ENCODE measurements at regions not wholly inside any gene's neighbourhood (a gene's known extent, or its start where the extent isn't known, plus 50 kb on each side); places are given as distances from the start of the nearest gene placed in this dataset.

GRCh38 chr10:78805176-78805575, 263.6 kb upstream of the ZMIZ1 start (continued):
- TF ChIP-seq, protein P1, sequence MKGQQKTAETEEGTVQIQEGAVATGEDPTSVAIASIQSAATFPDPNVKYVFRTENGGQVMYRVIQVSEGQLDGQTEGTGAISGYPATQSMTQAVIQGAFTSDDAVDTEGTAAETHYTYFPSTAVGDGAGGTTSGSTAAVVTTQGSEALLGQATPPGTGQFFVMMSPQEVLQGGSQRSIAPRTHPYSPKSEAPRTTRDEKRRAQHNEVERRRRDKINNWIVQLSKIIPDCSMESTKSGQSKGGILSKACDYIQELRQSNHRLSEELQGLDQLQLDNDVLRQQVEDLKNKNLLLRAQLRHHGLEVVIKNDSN (IDR thresholded peaks at IDR 0.05; ENCODE audit: borderline replicate concordance, low read depth), result 0 out of 2 replicates have a peak, but pooled peaks have one; percentile 23
- TF ChIP-seq, protein P2, sequence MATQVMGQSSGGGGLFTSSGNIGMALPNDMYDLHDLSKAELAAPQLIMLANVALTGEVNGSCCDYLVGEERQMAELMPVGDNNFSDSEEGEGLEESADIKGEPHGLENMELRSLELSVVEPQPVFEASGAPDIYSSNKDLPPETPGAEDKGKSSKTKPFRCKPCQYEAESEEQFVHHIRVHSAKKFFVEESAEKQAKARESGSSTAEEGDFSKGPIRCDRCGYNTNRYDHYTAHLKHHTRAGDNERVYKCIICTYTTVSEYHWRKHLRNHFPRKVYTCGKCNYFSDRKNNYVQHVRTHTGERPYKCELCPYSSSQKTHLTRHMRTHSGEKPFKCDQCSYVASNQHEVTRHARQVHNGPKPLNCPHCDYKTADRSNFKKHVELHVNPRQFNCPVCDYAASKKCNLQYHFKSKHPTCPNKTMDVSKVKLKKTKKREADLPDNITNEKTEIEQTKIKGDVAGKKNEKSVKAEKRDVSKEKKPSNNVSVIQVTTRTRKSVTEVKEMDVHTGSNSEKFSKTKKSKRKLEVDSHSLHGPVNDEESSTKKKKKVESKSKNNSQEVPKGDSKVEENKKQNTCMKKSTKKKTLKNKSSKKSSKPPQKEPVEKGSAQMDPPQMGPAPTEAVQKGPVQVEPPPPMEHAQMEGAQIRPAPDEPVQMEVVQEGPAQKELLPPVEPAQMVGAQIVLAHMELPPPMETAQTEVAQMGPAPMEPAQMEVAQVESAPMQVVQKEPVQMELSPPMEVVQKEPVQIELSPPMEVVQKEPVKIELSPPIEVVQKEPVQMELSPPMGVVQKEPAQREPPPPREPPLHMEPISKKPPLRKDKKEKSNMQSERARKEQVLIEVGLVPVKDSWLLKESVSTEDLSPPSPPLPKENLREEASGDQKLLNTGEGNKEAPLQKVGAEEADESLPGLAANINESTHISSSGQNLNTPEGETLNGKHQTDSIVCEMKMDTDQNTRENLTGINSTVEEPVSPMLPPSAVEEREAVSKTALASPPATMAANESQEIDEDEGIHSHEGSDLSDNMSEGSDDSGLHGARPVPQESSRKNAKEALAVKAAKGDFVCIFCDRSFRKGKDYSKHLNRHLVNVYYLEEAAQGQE (IDR thresholded peaks at IDR 0.05; ENCODE audit: low read depth, low read length), result 0 out of 2 replicates have a peak, but pooled peaks have one; percentile 36
- TF ChIP-seq FOXJ3 (CRISPR knock-in tag; IDR thresholded peaks at IDR 0.05), result peak; percentile 86
- TF ChIP-seq MEF2A (IDR thresholded peaks at IDR 0.05; ENCODE audit: borderline replicate concordance, low read depth), result no peak
- no peak for TF ChIP-seq ELF1 (IDR thresholded peaks at IDR 0.05)
- peak; percentile 68 for TF ChIP-seq CHD2 (IDR thresholded peaks at IDR 0.05; ENCODE audit: low read length, partially characterized antibody)
- no peak for TF ChIP-seq USF2 (IDR thresholded peaks at IDR 0.05; ENCODE audit: borderline replicate concordance, low read depth, low read length)
- TF ChIP-seq GATA2 (CRISPR knock-in tag; IDR thresholded peaks at IDR 0.05), result peak; percentile 77
- no peak; the same call in 1 of the 2 replicates for TF ChIP-seq TAF1 (IDR thresholded peaks at IDR 0.05; ENCODE audit: borderline replicate concordance, low read depth, low read length)
- TF ChIP-seq IRF3 (IDR thresholded peaks at IDR 0.05; ENCODE audit: low read depth, low read length), result no peak
- no peak for TF ChIP-seq NRF1 (IDR thresholded peaks at IDR 0.05; ENCODE audit: low read depth, low read length)

- Histone ChIP-seq H4K20me1 (ENCODE audit: insufficient read depth) (no peaks in the 10 kb centered on the region), H3K9me3 (no peaks in the 10 kb centered on the region), H3K27me3 (ENCODE audit: insufficient read depth) (no peaks in the 10 kb centered on the region), H3K9me2 (no peaks in the 10 kb centered on the region), H3K36me3 (replicated peaks in 1 of 2; ENCODE audit: control insufficient read depth in 1 of 2, insufficient read depth in 2 of 2, low read length in 1 of 2) (no peaks in the 10 kb centered on the region), H2AFZ (ENCODE audit: low read depth) (no peak overlapping the region), H3K4me1 (ENCODE audit: control insufficient read depth in 1 of 2, insufficient read depth in 2 of 2, low read depth in 1 of 2, low read length in 1 of 2) (peaks cover 22 to 73% of the 10 kb centered on the region in 2 experiments), H3K9ac (no peak overlapping the region), H3K4me3 (ENCODE audit: low read depth in 2 of 2, low read length in 1 of 2) (no peak overlapping the region), H3K79me2 (ENCODE audit: insufficient read depth) (no peaks in the 10 kb centered on the region), H3K27ac (ENCODE audit: low read depth in 2 of 2, low read length in 1 of 2) (peak overlapping the region in 1 of 2 experiments; percentile 100; a peak in 2 of 4 replicates), H3F3A (replicated peaks; ENCODE audit: insufficient read depth) (peaks cover 17% of the 10 kb centered on the region), H3K4me2 (no peak overlapping the region)
- WGBS (ENCODE audit: low lambda C conversion rate), result 93% methylated on average over 2 of the region's 2 CpGs
- CTCF ChIA-PET, result interaction anchor here (1.0 to 1.4 kb wide), 3 partner anchors 28 to 759 kb away, joined by 3 read pairs; no protein-coding TSS in a partner anchor
- POLR2A ChIA-PET, result interaction anchor here (0.6 to 0.8 kb wide), 2 partner anchors 14 to 260 kb away, joined by 3 read pairs; no protein-coding TSS in a partner anchor
- no peak for DNase-seq
- TF ChIP-seq GABPA (IDR thresholded peaks at IDR 0.05; ENCODE audit: low read depth) (no peak), GATA2 (CRISPR knock-in tag; IDR thresholded peaks at IDR 0.05) (peak; percentile 43; the same call in 1 of the 2 replicates), RXRA (IDR thresholded peaks at IDR 0.05; ENCODE audit: borderline replicate concordance, low read depth) (no peak)
- TF ChIP-seq, protein P3, sequence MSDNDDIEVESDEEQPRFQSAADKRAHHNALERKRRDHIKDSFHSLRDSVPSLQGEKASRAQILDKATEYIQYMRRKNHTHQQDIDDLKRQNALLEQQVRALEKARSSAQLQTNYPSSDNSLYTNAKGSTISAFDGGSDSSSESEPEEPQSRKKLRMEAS (IDR thresholded peaks at IDR 0.05; ENCODE audit: low read depth), result no peak
These were observed 262.0 kb upstream of the ZMIZ1 start for GRCh38 chr10:78806681-78807221.
